ENCODE measurements at regions not wholly inside any gene's neighbourhood (a gene's known extent, or its start where the extent isn't known, plus 50 kb on each side); places are given as distances from the start of the nearest gene placed in this dataset.

DNA sequence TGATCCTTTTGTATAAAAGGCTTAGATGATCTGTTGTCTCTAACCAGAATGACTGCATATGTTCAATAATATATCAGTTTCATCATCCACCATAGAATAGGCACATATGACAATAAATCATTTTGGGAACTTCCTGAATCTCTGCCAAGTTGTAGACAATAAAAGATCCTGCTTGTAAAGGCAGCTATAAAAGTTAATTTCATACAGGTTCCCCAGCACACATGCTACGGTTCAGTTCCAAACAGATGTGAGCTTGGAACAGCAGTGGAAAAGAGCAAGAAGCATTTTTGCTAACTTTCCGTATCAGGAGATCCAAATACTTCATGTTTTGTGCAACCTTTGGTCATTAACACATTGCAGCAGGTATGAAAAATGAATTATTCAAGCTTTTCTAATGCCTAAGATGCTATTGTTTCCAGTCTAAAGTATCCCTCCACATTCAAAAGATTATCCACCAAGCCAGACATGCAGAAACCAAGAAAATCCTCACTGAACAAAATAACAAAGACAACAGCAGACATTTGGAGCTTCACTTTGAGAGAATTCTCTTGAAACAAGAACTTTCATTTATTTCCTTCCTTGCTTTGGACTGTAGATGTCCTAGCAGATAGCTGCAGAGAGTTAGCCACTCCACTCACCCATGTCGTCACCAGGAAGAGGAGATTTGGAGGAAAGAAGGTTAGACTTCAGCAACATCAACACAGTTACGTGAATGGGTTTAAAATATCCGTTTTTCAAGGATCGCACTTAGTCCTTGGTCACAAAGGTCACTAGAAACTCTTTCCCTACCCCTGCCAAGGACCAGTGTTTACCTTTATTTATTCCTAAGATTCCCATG lies 453.5 kb upstream of the JARID2 start:
- TF ChIP-seq, protein P1, sequence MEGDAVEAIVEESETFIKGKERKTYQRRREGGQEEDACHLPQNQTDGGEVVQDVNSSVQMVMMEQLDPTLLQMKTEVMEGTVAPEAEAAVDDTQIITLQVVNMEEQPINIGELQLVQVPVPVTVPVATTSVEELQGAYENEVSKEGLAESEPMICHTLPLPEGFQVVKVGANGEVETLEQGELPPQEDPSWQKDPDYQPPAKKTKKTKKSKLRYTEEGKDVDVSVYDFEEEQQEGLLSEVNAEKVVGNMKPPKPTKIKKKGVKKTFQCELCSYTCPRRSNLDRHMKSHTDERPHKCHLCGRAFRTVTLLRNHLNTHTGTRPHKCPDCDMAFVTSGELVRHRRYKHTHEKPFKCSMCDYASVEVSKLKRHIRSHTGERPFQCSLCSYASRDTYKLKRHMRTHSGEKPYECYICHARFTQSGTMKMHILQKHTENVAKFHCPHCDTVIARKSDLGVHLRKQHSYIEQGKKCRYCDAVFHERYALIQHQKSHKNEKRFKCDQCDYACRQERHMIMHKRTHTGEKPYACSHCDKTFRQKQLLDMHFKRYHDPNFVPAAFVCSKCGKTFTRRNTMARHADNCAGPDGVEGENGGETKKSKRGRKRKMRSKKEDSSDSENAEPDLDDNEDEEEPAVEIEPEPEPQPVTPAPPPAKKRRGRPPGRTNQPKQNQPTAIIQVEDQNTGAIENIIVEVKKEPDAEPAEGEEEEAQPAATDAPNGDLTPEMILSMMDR (conservative IDR thresholded peaks at IDR 0.05; ENCODE audit: low read length): no peak
- TF ChIP-seq EZH2phosphoT487 (IDR thresholded peaks at IDR 0.05; ENCODE audit: borderline replicate concordance, low read depth, low read length): no peak
